ENCODE measurements at regions not wholly inside any gene's neighbourhood (a gene's known extent, or its start where the extent isn't known, plus 50 kb on each side); places are given as distances from the start of the nearest gene placed in this dataset.

DNA sequence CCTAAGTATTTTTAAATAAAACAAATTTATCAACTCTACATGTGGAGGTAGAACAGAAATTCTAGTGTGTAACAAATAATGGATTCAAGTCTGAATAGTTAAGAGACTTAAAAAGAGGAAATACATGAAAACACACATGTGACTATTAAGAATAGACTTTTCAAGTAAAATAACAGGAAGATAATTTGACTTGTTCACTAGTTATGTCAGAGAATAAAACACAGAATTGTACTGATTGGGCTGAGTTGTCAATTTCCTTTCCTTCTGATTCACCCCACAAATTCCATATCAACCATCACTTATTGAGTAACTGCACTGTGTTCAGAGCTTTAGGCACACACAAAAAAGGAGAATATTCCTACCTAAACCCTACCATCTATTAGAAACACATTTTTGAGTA lies 557.2 kb downstream of the TUSC7 start:
- DNase-seq, result no peak

DNA sequence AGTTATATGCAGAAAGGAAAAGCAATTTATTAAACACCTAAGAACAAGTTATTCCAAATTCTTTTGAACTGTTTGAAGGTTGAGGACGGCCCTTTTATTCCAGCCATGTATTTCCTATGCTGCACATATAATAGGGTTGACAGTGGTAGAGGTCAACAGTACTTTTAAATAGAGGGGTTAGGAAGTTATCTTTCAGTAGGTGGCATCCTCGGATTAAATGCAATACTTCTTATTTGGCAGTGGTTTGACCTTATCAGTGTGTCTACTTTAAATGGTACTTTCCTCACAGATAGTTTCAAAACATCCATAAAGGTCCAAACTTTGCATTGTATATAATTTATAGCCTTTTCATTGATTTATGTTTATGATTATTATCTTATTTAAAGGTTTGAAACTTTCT lies 558.7 kb downstream of the TUSC7 start:
- DNase-seq, result no peak

GRCh38 chr3:117272274-117272673 lies 562.7 kb downstream of the TUSC7 start:
- no peak for DNase-seq

GRCh38 chr3:117272876-117273523 lies 563.4 kb downstream of the TUSC7 start:
- no peak for DNase-seq

DNA sequence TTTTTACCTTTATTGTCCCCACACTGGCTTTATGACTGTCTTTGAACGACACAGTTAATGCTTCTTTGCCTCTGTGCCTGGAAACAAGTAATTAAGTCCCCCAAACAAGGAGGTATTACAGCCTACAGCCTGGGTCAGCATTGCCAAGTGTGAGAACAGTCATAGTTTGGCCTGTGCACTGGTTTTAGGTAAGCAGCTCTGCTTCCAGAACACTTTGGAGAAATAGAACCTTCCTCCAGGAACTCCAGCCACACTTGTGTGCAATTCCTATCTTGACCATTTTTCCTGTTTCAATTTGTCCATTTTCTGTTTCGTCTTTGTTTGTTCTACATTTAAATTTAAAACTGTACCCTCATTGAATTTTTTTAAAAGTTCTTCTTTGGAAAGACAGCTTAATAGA lies 568.2 kb downstream of the TUSC7 start:
- DNase-seq, result no peak

- DNase-seq, result no peak
Measured at GRCh38 chr3:117278424-117279190, 569.0 kb downstream of the TUSC7 start.

DNA sequence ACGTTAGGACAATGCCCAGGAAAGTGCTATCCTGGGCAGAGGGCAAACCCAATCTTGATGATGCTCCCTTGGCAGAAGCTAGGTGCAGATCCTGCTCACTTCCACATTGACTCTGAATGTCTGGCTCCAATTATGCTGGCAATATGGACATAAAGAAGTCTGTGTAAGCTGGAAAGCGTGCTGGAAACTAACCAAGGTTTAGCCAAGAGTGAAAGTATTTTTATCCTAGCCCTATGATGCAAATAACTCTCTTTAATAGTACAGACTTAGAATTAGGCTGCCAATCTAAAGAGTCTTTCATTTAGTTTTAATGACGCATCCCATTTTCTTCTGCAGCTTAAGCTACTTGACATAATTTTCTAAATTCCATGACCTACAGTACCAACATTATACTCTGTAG lies 571.8 kb downstream of the TUSC7 start:
- DNase-seq, result no peak

GRCh38 chr3:117282566-117282965 lies 573.0 kb downstream of the TUSC7 start:
- DNase-seq, result no peak

DNA sequence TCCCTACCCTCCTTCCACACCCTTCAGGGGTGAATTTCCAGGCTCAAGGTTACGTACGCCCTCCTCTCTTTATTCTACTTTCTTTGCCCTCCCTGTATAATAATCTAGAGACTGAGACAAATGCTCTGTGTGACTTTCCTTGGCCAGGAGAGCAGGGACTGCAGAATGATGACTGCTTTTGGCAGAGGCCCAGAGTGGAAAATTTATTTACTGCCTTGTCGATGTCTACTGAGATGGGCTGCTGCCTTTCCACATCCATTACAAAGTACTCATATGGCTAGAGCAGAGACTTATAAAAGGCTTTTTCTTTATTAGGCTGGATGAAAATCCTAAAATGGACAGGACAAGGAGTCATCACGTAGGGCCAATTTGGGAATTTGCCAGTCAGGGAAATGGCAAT lies 576.2 kb downstream of the TUSC7 start:
- DNase-seq, result no peak

GRCh38 chr3:117286488-117286887 lies 576.9 kb downstream of the TUSC7 start:
- DNase-seq, result no peak

DNA sequence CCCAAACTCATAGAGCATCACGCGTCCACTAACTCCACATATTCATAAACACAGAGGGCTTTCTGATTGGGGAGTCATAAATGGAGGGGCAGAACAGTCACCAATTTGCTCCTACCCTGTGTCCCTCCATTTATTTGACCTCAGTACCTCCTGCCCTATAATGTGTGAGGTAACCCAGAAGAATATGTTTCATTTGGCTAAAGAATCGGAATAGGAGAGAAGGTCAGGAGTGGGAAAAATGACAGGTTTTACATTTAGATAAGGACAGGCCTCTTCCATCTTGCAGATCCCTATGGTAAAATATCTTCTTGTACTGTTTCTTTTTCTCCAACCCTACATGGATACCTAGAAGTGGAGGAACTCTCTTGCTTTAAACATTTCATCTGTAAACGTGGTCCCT lies 578.0 kb downstream of the TUSC7 start:
- no peak for DNase-seq

GRCh38 chr3:117291476-117291875 lies 581.9 kb downstream of the TUSC7 start:
- no peak for DNase-seq

DNA sequence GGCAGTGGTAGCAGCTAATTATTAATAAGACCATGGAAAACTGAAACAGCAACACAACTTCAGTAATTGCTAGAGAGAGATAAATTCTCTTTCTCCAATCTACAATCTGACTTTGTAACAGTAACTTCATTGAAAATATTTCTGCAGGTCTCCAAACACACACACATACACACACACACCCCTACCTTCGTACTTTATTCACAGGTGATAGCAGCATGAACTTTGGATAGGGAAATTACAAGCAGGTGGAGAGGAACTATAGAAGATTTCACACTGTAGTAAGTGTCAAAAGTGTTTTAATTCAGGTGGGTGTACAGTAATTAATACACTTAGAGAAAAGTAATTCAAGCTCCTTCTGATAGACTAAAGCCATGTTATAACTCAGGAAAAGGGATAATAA lies 587.5 kb downstream of the TUSC7 start:
- DNase-seq, result no peak

DNA sequence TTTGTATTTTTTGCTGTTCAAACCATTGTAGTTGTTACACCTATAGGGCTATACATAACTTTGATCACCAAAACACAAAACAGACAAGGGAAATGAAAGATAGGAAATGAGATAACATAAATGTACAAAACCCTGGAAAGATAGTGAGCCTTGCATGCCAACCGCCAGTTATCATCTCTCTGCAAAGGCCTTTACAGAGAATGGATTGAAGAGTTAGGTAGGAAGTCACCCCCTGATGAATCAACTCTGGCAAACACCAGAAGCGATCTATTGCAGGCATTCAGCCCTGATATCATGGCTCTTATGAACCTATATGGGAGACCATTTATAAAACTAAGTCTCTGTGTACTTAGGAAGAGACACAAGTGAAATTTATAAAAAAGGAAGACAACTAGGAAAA lies 588.0 kb downstream of the TUSC7 start:
- DNase-seq, result no peak

DNA sequence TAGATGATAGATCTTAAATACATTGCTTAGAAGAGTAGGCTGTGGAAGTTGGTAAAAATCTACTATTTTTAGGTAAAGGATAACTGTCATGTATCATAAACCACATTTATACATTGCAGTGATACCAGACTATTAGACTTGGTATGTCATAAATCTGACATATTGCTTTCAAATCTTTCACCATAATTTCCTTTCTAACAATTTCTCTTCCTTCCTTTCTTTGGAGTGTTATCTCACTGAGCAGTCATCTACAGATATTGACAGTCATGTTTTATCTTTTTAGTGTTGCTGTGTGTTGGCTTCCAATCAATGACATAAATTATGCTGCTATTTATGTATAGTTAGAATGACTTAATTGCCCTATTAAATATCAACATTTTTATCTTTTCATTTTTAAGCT lies 588.7 kb downstream of the TUSC7 start:
- no peak for DNase-seq

DNA sequence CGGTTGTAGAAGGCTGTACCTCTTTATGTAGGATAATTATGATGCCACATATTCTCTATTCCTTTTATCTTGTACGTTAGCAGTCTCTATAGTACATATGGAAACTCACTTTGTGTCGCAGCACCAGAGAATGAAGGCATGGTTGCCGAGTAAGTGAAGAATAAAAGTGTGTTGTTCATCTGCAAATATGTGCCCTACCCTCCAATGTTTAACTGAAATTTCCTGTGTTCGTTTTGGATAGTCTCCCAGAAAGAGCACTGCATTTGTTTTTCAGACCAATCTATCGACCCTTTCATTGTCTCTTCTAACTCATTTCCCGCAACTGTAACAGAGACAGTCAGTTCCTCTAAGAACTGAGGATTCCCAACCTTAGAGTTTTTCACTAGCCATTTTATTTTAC lies 592.8 kb downstream of the TUSC7 start:
- no peak for DNase-seq

GRCh38 chr3:117303443-117303842 lies 593.9 kb downstream of the TUSC7 start:
- no peak for DNase-seq

- no peak for DNase-seq
Measured at GRCh38 chr3:117304681-117305080, 595.1 kb downstream of the TUSC7 start.

DNA sequence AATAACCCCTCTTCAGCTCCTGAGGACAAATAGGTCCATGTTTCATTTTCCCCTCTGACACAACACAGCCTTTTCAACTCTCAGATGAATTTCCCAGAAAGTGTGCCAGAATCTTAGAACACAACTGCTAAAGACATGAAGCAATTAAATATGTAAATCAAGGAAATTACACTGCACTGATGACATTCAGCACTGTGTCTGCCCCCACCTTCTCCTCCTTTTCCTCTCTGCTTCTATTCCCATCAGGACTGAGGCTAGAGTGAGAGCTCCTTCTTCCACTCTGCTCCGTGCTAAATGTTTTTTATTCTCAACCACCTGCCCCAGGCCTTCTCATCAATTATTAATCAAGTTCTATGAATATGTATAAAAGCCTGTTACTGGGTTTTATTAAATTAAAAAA lies 596.1 kb downstream of the TUSC7 start:
- no peak for DNase-seq

- DNase-seq, result no peak
Measured at GRCh38 chr3:117306299-117306698, 596.7 kb downstream of the TUSC7 start.

DNA sequence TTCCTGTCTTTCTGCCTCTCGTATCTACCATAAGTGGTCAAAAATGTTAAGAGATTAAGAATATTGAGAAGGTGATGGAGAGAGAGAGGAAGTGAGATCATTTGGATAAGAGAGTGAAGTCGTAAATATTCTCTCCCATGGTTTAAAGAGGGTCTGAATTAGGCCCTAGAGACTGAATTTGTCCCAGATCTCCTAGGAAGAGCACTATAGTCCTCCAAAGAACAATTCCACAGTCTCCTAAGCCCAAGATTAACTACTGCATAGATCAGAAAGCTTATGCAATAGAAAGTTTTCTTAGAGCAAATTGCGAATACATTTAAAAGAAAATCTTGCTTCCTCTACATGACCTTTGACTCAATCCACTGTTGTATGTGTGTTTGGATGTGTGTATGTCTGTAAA lies 598.8 kb downstream of the TUSC7 start:
- DNase-seq, result no peak

GRCh38 chr3:117308756-117309155 lies 599.2 kb downstream of the TUSC7 start:
- DNase-seq, result no peak

- no peak for DNase-seq
Measured at GRCh38 chr3:117310536-117310935, 601.0 kb downstream of the TUSC7 start.

- DNase-seq, result no peak
Measured at GRCh38 chr3:117314441-117315150, 605.0 kb downstream of the TUSC7 start.

Measured in NCI-H748 treated with DMSO at 0.1 percent for 48 hours (cell line).